Mesothelial cell of epicardium (in vitro differentiated cells): ENCODE measurements at regions not wholly inside any gene's neighbourhood (a gene's known extent, or its start where the extent isn't known, plus 50 kb on each side); places are given as distances from the start of the nearest gene placed in this dataset.

Source experiments
- DNase-seq, 2 experiments: peaks; one replicate each; pipeline ENCODE4 v3.0.0; 2021; ENCODE audit warnings: low spot score in 2 of 2; ENCODE audit not compliant: unreplicated experiment in 2 of 2
- H3K27ac Mint-ChIP-seq: 2 replicates; pipeline ENCODE4 v1.8.0; 2021; ENCODE audit warnings: mixed read lengths
- H3K27me3 Mint-ChIP-seq: 2 replicates; pipeline ENCODE4 v1.8.0; 2021; ENCODE audit warnings: low read depth, mixed read lengths
- H3K36me3 Mint-ChIP-seq: 2 replicates; pipeline ENCODE4 v1.8.0; 2021; ENCODE audit warnings: mixed read lengths
- H3K4me1 Mint-ChIP-seq: 2 replicates; pipeline ENCODE4 v1.8.0; 2021; ENCODE audit warnings: mixed read lengths
- H3K4me3 Mint-ChIP-seq: 2 replicates; pipeline ENCODE4 v1.8.0; 2021; ENCODE audit warnings: mild to moderate bottlenecking, moderate library complexity, mixed read lengths
- H3K9me3 Mint-ChIP-seq: 2 replicates; pipeline ENCODE4 v1.8.0; 2021; ENCODE audit warnings: mixed read lengths
- TF ChIP-seq, protein P1 (sequence below): fragments of 200-600 bp; sonication (generic); IDR thresholded peaks from one replicate; pipeline ENCODE4 v1.5.0; 2021; ENCODE audit warnings: antibody characterized with exemption; ENCODE audit not compliant: unreplicated experiment

DNA sequence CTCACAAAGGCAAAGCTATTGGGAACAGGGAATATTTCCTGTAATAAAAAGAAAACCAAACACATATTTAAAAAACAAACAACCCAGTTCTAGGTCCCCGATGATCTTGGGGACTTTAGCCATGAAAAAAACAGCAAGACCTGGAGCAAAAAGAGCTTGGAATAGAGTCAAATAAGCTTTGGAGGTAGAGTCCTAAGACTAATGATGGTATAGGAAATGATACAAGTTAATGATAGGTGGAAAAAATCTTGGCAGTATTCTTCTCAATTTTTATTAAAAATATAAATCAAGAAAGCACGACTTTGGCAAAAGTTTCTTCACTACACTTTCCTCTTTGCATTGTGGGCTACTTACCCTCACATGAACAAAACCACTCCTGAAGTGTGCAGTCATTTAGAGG is 481.5 kb downstream of the EBF1 start:
- no peaks in the 10 kb centered on the region for H3K36me3 Mint-ChIP-seq
- no peak for DNase-seq
- H3K4me1 Mint-ChIP-seq, result peaks cover 25% of the 10 kb centered on the region
- TF ChIP-seq, protein P1, sequence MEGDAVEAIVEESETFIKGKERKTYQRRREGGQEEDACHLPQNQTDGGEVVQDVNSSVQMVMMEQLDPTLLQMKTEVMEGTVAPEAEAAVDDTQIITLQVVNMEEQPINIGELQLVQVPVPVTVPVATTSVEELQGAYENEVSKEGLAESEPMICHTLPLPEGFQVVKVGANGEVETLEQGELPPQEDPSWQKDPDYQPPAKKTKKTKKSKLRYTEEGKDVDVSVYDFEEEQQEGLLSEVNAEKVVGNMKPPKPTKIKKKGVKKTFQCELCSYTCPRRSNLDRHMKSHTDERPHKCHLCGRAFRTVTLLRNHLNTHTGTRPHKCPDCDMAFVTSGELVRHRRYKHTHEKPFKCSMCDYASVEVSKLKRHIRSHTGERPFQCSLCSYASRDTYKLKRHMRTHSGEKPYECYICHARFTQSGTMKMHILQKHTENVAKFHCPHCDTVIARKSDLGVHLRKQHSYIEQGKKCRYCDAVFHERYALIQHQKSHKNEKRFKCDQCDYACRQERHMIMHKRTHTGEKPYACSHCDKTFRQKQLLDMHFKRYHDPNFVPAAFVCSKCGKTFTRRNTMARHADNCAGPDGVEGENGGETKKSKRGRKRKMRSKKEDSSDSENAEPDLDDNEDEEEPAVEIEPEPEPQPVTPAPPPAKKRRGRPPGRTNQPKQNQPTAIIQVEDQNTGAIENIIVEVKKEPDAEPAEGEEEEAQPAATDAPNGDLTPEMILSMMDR, result no peak
- H3K4me3 Mint-ChIP-seq, result no peak overlapping the region
- no peaks in the 10 kb centered on the region for H3K9me3 Mint-ChIP-seq
- peaks cover 10% of the 10 kb centered on the region for H3K27me3 Mint-ChIP-seq
- no peak overlapping the region for H3K27ac Mint-ChIP-seq

DNA sequence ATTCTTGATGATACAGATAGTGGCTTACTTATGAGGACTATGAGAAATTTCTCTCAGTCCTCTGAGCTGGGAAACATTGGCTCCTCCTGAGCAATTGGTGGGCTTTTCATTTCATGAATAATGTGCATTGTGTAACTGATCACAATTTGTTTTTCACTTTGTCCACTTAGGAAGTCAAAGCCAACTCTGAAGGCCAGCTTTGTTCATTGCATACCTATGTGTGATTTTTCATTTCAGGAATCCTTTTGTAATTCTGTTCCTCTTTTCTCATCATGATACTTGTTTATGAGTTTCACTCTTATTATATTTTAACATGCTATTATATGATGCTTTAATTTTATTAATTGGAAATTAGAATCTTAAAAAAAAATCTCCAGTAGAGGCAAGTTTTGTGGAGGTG is 483.0 kb downstream of the EBF1 start:
- peaks cover 25% of the 10 kb centered on the region for H3K4me1 Mint-ChIP-seq
- DNase-seq, result no peak
- no peak overlapping the region for H3K4me3 Mint-ChIP-seq
- H3K27me3 Mint-ChIP-seq, result peaks cover 13% of the 10 kb centered on the region
- H3K9me3 Mint-ChIP-seq, result no peaks in the 10 kb centered on the region
- H3K36me3 Mint-ChIP-seq, result no peaks in the 10 kb centered on the region
- no peak overlapping the region for H3K27ac Mint-ChIP-seq
- TF ChIP-seq, protein P1, result no peak

- no peak overlapping the region for H3K27ac Mint-ChIP-seq
- peaks cover 18% of the 10 kb centered on the region for H3K4me1 Mint-ChIP-seq
- H3K4me3 Mint-ChIP-seq, result no peak overlapping the region
- H3K9me3 Mint-ChIP-seq, result no peaks in the 10 kb centered on the region
- H3K27me3 Mint-ChIP-seq, result peaks cover 20% of the 10 kb centered on the region
- DNase-seq, result no peak
- TF ChIP-seq, protein P1, result no peak
- no peaks in the 10 kb centered on the region for H3K36me3 Mint-ChIP-seq
These were observed 484.8 kb downstream of the EBF1 start for GRCh38 chr5:158614951-158615350.

DNA sequence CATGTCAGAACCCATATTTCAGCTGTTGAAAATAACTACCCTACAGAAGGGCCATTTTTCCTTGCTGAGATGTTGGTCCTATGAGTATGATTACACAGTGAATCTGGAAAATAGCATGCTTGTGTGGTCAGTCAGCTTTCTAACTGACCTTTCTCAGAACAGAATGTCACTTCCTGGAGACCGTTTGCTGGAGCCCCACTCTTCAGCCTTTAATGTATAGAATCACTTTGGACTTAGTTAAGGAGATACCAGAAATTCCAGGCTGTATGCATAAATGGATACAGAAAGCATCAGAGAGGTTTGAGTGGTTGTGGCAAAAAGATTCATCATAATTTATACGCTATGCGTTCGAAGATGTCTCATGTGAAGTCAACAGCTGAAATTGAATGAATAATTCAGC is 488.1 kb downstream of the EBF1 start:
- DNase-seq, result no peak
- H3K4me3 Mint-ChIP-seq, result no peak overlapping the region
- TF ChIP-seq, protein P1, result no peak
- no peaks in the 10 kb centered on the region for H3K9me3 Mint-ChIP-seq
- H3K27me3 Mint-ChIP-seq, result peaks cover 41% of the 10 kb centered on the region
- H3K36me3 Mint-ChIP-seq, result no peaks in the 10 kb centered on the region
- no peaks in the 10 kb centered on the region for H3K4me1 Mint-ChIP-seq
- no peak overlapping the region for H3K27ac Mint-ChIP-seq

DNA sequence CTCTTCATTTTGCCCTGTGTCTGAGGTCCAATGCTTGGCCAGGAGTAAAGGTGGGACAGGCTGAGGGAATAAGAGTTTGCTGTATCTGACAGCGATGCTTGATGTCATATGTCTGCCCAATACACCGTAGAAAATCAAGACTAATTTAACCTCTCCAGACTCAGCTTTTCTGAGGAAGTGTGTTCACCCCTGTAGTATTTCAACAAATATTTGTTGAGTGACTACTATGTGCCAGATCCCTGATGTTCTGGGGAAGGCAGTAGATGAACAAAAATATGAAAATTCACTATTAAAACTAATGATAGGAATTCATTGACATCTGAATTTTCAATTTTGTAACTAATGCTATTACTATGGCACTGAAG is 489.7 kb downstream of the EBF1 start:
- no peaks in the 10 kb centered on the region for H3K4me1 Mint-ChIP-seq
- TF ChIP-seq, protein P1, result no peak

More for the DNA sequence above, 489.7 kb downstream of the EBF1 start:
- Mint-ChIP-seq H3K4me3 (no peak overlapping the region), H3K27ac (no peak overlapping the region), H3K9me3 (no peaks in the 10 kb centered on the region), H3K27me3 (peaks cover 41% of the 10 kb centered on the region), H3K36me3 (no peaks in the 10 kb centered on the region)
- no peak for DNase-seq
